ENCODE measurements at regions not wholly inside any gene's neighbourhood (a gene's known extent, or its start where the extent isn't known, plus 50 kb on each side); places are given as distances from the start of the nearest gene placed in this dataset.

DNA sequence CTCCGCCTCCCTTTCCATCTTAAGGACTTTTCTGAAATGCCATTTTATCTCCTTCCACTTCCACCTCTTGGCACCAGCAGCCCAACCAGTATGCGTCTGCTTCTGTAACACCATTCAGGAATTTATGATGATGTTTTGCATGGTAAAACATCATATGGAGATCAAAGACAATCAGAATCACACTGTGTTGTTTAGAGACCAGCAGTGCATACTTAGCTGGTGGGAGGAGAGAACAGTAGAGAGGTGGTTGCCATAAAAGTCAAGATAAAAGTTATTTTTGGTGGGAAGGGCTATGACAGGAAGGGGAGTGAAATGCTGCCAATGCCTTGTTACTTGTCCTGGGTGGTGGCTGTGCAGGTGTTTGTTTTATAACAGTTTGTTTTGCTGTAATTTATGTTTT is 268.0 kb downstream of the OPA1 start:
- H3K27ac Mint-ChIP-seq: no peak overlapping the region

DNA sequence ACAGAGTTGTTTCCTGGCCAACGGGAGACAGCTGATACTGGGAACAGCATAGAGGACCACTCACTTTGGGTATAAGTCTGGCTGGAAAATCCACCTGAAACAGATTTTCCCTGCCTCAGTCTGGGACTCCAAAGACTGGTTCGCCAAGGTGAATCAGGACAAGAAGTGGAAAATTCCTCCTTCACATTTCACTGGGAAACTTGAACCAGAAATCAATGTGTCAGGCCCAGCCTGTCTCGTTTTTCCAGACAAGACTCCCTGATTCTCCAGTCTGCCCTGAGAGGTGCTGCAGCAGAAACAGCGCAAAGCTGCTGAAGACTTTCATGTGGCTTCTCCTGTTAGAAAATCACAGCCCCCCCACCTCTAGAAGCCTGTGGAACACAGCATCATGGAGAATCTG is 269.8 kb downstream of the OPA1 start:
- H3K9me3 ChIP-seq (ENCODE audit: control insufficient read depth, low read length, poor library complexity, severe bottlenecking): no peaks in the 10 kb centered on the region
- no peak for DNase-seq
- no peaks in the 10 kb centered on the region for H3K36me3 Mint-ChIP-seq (ENCODE audit: low read depth)
- H3K4me3 Mint-ChIP-seq: no peak overlapping the region
- no peaks in the 10 kb centered on the region for H3K4me1 Mint-ChIP-seq
- H3K27me3 Mint-ChIP-seq: peaks cover 14% of the 10 kb centered on the region
- ATAC-seq: no peak
- H3K27ac Mint-ChIP-seq: no peak overlapping the region

More for the DNA sequence above, 268.0 kb downstream of the OPA1 start:
- no peak for DNase-seq
- H3K36me3 Mint-ChIP-seq (ENCODE audit: low read depth): no peaks in the 10 kb centered on the region
- ATAC-seq: no peak
- H3K4me1 Mint-ChIP-seq: no peaks in the 10 kb centered on the region
- H3K4me3 Mint-ChIP-seq: no peak overlapping the region
- H3K9me3 ChIP-seq (ENCODE audit: control insufficient read depth, low read length, poor library complexity, severe bottlenecking): no peaks in the 10 kb centered on the region
- peaks cover 3% of the 10 kb centered on the region for H3K27me3 Mint-ChIP-seq

DNA sequence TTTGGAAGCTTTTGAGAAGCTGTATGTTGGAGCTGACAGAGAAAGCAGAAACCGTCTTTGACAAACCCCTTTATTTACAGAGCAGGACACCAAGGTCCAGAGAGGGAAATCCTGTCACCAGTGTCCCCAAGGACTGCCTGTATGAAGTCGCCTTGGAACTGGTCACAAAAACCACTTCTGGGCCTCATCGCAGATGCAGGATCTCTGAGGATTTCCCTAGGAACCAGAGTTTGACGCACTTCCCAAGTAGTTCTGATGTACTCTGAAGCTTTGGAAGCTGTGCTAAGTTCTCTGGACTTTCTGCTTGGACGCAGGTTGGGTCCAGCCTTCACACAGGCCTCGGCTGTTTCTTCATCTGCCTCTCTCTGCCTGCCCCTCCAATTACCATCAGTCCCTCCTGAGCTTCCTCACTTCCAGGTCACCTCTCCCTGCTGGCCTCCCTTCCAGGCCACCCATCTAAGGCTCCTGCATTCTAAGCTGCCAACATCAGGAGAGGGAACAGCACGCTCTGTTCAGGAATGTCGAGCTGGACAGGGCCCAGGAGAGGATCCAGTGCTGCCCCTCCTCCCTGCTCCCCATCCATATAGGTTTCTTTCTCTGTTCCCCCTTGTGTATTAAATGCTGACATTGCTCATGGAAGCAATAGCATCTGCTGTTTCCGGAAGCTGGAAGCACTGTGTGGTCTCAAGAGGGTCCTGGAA is 270.8 kb downstream of the OPA1 start:
- no peaks in the 10 kb centered on the region for H3K9me3 ChIP-seq (ENCODE audit: control insufficient read depth, low read length, poor library complexity, severe bottlenecking)
- H3K27me3 Mint-ChIP-seq: peaks cover 24% of the 10 kb centered on the region
- DNase-seq (no peak), ATAC-seq (no peak)
- no peak overlapping the region for H3K4me3 Mint-ChIP-seq
- no peaks in the 10 kb centered on the region for H3K4me1 Mint-ChIP-seq
- no peak overlapping the region for H3K27ac Mint-ChIP-seq
- peaks cover 2% of the 10 kb centered on the region for H3K36me3 Mint-ChIP-seq (ENCODE audit: low read depth)

DNA sequence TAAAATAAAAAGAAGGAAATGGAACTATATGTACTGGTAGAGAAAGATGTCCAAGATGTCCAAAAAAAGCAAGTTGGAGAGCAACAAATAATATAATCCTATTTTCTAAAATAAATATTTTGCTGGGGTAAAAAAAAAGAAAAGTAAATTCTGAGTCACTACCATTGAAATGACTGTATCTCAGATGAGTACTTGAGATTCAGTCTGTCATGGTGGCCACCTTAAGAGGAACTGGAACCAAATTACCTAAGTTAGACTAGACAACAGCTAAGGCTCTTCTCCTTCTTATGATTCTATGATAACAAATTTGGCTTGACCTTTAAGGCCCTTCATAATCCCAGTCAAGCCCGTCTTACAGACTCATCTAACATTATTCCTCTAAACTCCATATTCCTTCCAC is 270.6 kb upstream of the HES1 start:
- no peaks in the 10 kb centered on the region for H3K9me3 ChIP-seq (ENCODE audit: control insufficient read depth, low read length, poor library complexity, severe bottlenecking)
- no peak for DNase-seq
- Mint-ChIP-seq H3K4me1 (no peaks in the 10 kb centered on the region), H3K27me3 (peaks cover 38% of the 10 kb centered on the region), H3K36me3 (ENCODE audit: low read depth) (peaks cover 2% of the 10 kb centered on the region), H3K4me3 (no peak overlapping the region), H3K27ac (no peak overlapping the region)
- ATAC-seq: peak; percentile 36

DNA sequence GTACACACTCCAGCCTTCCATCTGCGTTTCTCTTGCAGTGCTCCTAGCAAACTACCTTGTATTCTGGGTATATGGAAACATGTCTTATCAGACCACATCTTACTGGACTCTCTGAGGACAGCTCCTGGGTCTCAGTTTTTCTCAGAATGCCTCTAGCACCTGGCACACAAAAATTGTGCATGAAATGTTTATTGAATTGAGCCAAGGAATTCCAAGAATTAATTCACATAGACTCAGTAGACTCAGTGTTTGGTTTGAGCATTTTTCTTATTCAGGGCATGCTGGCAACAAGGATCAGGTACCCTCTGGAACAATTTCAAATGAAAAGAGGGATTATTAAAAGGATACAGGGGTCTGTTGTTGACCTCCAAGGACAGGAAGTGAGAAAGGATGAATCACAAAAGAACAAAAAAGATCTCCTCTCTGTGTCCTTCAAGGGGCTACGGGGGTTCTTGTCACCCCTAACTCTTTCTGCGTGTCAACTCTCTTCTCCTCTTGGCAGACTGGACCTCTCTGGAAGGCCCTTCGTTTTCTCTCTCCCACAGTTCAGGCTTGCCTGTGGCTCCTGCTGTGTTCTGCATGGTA is 270.0 kb upstream of the HES1 start:
- H3K9me3 ChIP-seq (ENCODE audit: control insufficient read depth, low read length, poor library complexity, severe bottlenecking): no peaks in the 10 kb centered on the region
- Mint-ChIP-seq H3K36me3 (ENCODE audit: low read depth) (peaks cover 2% of the 10 kb centered on the region), H3K27me3 (peaks cover 44% of the 10 kb centered on the region), H3K27ac (no peak overlapping the region), H3K4me3 (no peak overlapping the region), H3K4me1 (no peaks in the 10 kb centered on the region)
- DNase-seq (no peak), ATAC-seq (no peak)

DNA sequence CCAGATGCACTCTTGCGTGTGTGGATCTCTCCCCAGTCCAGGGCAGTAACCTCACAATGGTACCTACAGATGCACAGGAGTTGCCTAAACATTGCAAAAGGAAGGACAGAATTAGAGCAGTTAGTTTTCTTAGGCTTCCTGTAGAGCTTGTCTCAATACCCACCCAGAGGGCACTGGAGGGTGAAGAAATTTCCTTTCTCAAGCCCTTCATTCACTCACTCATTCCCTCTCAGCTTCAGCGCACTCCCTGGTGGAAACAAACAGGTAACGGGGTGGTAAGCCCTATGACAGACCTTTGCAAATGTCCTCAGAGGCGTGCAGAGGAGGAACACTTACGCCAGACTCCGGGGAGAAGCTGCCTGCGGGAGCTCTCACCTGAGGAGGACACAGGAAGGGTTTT is 267.4 kb upstream of the HES1 start:
- Mint-ChIP-seq H3K27ac (no peak overlapping the region), H3K27me3 (peaks cover 51% of the 10 kb centered on the region), H3K4me3 (no peak overlapping the region), H3K4me1 (no peaks in the 10 kb centered on the region), H3K36me3 (ENCODE audit: low read depth) (peaks cover 2% of the 10 kb centered on the region)
- H3K9me3 ChIP-seq (ENCODE audit: control insufficient read depth, low read length, poor library complexity, severe bottlenecking): no peaks in the 10 kb centered on the region
- DNase-seq (no peak), ATAC-seq (no peak)

DNA sequence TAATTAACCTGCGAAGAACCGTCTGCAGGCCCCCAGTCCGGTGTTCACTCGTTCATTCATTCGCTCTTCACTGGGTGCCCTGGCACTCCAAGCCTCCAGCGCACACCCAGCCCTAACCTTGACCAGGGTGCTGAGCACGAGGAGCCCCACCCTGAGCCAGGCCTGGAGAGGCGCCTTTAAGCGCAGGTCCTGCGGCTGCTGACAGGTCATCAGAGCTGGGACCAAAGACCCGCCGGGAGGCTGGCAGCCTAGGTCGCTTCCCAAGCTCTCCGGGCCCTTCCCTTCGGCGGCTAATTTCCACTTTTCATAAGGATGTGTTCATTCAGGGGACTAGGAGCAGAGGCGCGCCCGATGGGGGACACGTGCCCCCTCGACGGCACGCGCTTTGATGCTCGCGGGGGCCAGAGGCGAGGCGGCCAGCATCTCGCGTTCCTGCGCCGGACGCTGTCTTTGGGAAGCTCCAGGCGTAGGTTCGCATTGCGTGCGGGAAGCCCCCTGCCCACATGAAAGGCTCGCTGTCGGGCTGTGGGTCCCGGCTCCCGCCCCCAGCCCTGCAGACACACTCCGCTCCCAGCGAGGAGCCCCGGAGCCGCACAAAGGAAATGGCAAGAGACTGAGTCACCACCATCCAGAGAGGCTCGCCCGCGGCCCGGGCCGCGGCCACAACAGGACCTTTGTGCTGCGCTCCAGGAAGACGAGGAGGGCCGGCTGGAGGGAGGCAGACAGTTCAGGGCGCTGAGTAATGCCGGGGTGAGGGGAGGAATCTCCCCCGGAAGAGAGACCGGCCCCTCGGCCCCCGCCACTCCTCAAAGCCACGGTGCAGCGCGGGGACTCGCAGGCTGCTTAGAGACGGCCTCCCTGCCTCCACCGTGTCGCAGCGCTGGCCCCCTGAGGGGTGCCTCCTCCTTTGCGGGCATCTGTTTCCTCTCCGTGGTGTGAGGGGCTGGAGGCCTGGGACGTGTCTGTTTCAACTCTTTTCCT is 266.4 kb upstream of the HES1 start:
- no peaks in the 10 kb centered on the region for H3K4me1 Mint-ChIP-seq
- H3K27ac Mint-ChIP-seq: peak overlapping the region; percentile 14
- peaks cover 55% of the 10 kb centered on the region for H3K27me3 Mint-ChIP-seq
- H3K9me3 ChIP-seq (ENCODE audit: control insufficient read depth, low read length, poor library complexity, severe bottlenecking): no peaks in the 10 kb centered on the region
- peaks cover 2% of the 10 kb centered on the region for H3K36me3 Mint-ChIP-seq (ENCODE audit: low read depth)
- no peak for DNase-seq
- no peak overlapping the region for H3K4me3 Mint-ChIP-seq
- peak; percentile 8 for ATAC-seq

DNA sequence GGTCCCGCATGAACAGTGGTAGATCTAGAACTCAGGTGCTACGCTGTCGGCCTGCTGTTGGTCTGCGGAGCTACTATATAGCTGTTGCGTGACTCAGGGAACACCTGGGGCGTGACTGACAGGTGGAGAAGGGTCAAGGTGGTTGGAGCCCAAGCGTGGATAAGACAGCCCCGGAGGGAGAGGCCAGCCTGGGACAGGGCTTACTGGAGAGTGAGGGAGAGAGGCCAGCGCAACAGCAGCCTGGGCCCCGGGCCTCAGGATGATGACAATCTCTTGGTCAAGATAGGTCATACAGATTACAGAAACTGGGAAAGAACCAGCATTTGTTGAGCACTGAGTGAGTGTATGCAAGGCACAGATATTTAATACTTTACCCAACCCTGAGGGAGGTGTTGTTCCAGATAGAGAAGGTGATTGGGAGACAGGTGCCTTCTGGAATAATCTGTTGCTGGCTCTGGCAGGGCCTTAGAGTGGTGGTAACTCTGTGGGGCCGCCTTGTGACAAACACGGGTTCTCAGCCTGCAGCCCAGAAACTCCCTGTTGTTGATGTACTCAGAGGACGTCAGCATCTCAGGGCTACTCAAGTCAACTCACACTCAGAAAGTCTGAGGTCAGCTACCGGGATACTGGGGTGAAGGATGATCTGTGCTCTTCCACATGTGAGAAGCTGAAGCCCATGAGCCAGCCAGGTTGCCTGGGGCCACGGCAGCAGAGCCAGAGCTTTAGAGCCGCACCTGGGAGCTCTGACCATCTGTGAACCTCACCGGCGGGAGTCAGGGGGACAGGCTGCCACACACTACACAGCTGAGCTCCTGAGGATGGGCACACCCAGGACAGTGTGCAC is 265.4 kb upstream of the HES1 start:
- Mint-ChIP-seq H3K27me3 (peaks cover 60% of the 10 kb centered on the region), H3K4me1 (no peaks in the 10 kb centered on the region), H3K36me3 (ENCODE audit: low read depth) (peaks cover 2% of the 10 kb centered on the region), H3K4me3 (no peak overlapping the region), H3K27ac (peak overlapping the region; percentile 11)
- DNase-seq (no peak), ATAC-seq (no peak)
- H3K9me3 ChIP-seq (ENCODE audit: control insufficient read depth, low read length, poor library complexity, severe bottlenecking): no peaks in the 10 kb centered on the region

DNA sequence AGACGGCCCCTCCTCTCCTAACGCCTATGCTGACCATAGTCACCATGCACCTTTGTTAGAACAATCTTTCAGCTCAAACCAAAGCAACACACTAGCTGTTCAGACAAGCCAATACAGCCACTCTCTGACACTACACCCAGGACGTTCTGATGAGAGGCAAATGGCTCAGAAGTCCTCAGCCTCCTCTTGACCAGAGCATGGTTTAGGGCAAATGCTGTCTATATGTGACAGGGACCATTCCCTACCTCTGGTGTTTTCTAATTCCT is 264.8 kb upstream of the HES1 start:
- Mint-ChIP-seq H3K27me3 (peaks cover 61% of the 10 kb centered on the region), H3K36me3 (ENCODE audit: low read depth) (peaks cover 2% of the 10 kb centered on the region)
- DNase-seq: no peak

DNA sequence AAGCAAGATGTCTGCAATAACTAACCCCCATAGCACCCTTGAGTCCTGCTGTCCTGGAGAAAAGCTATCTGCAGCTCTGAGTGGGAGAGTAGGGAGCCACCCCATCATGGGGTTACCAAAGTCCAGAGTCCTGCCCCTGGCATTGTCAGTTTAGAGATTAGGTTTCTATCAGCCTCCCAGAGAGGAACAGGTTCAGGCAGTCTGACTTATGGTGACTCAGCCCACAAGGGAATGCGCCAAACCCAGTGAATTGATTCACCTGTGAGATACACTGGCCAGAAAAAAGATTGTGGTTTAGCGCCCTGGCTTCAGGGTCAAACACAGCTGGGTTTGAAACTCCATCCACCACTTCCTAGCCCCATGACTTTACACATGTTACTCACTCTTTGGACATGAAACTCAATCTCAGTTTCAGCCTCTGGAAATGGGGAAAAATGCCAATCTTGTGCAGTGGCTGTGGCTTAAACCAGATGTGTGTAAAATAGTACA is 263.6 kb upstream of the HES1 start:
- H3K27ac Mint-ChIP-seq: no peak overlapping the region
- no peaks in the 10 kb centered on the region for H3K9me3 ChIP-seq (ENCODE audit: control insufficient read depth, low read length, poor library complexity, severe bottlenecking)
- ATAC-seq (no peak), DNase-seq (no peak)
- H3K4me3 Mint-ChIP-seq: no peak overlapping the region
- H3K27me3 Mint-ChIP-seq: peaks cover 65% of the 10 kb centered on the region
- no peaks in the 10 kb centered on the region for H3K4me1 Mint-ChIP-seq
- H3K36me3 Mint-ChIP-seq (ENCODE audit: low read depth): peaks cover 5% of the 10 kb centered on the region

More for the DNA sequence above, 264.8 kb upstream of the HES1 start:
- H3K9me3 ChIP-seq (ENCODE audit: control insufficient read depth, low read length, poor library complexity, severe bottlenecking): no peaks in the 10 kb centered on the region
- Mint-ChIP-seq H3K4me1 (no peaks in the 10 kb centered on the region), H3K4me3 (no peak overlapping the region), H3K27ac (no peak overlapping the region)
- no peak for ATAC-seq

DNA sequence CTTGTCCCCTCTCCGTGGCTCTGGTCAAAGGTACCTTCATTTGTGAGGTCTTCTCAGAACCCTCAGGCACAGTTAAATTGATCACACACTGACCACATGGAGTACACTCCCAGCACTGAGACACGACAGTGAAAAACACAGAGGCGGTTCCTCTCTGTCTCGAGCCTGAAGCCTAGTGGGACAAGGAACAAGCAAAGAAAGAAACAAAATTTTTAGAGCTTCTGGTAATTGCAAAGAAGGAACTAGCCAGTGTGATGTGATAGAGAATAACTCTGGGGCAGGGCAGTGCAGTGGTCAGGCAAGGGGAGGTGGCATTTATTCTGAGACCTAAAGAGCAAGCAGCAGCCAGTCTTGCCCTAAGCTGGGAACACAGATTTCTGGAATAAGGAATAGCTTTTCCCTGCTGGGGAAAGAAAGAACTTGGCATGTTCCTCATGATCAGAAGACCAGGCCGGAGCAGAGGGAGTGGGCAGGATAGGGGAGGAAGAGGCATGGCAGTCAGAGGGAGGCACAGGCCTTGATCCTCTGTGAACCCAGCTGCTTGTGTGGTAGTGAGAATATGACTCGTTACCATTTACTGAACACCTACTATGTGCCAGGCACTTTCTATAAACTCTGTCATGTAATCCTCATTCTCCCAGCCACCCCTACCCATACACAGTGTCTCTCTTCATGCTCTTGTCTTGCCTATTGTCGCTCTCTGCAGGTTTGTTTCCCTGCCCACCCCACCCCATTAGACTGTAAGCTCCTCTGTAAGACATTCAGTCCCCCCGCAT is 262.3 kb upstream of the HES1 start:
- H3K9me3 ChIP-seq (ENCODE audit: control insufficient read depth, low read length, poor library complexity, severe bottlenecking): no peaks in the 10 kb centered on the region
- H3K4me1 Mint-ChIP-seq: no peaks in the 10 kb centered on the region
- ATAC-seq: no peak
- H3K27ac Mint-ChIP-seq: no peak overlapping the region
- no peak overlapping the region for H3K4me3 Mint-ChIP-seq
- no peak for DNase-seq
- peaks cover 4% of the 10 kb centered on the region for H3K36me3 Mint-ChIP-seq (ENCODE audit: low read depth)
- H3K27me3 Mint-ChIP-seq: peaks cover 55% of the 10 kb centered on the region

DNA sequence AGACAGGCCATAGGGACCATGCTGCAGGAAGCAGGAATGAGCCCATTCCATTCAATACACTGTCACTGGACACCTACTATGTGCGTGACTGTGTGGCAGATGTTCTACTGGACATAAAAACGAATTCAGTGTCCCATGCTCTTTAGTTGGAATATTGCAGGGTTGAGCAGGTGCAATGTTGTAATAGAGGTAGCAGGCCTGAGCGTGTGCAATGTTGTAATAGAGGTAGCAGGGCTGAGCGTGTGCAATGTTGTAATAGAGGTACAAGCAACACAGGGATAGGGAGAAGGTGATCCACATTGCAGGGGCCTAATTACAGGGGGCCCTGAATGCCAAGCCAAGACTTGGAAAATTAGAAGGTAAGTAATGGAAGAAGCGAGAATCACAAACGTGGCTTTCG is 261.4 kb upstream of the HES1 start:
- Mint-ChIP-seq H3K4me3 (no peak overlapping the region), H3K27me3 (peaks cover 55% of the 10 kb centered on the region), H3K27ac (no peak overlapping the region), H3K36me3 (ENCODE audit: low read depth) (peaks cover 4% of the 10 kb centered on the region), H3K4me1 (no peaks in the 10 kb centered on the region)
- no peaks in the 10 kb centered on the region for H3K9me3 ChIP-seq (ENCODE audit: control insufficient read depth, low read length, poor library complexity, severe bottlenecking)
- DNase-seq (no peak), ATAC-seq (no peak)
